Mucosa of rectum (tissue), 2 donors: ENCODE measurements at regions not wholly inside any gene's neighbourhood (a gene's known extent, or its start where the extent isn't known, plus 50 kb on each side); places are given as distances from the start of the nearest gene placed in this dataset.

Source experiments
- H3K27ac ChIP-seq, 2 donors: one replicate each; pipeline ENCODE4 v1.7.0; 2013; ENCODE audit warnings: inconsistent platforms in 2 of 2, low read depth in 2 of 2, low read length in 2 of 2
- H3K27me3 ChIP-seq, 2 donors: one replicate each; pipeline ENCODE4 v1.7.0; 2013; ENCODE audit warnings: low read length in 2 of 2; ENCODE audit not compliant: control insufficient read depth in 2 of 2, insufficient read depth in 2 of 2
- H3K36me3 ChIP-seq, 2 donors: one replicate each; pipeline ENCODE4 v1.7.0; 2013; ENCODE audit warnings: low read length in 2 of 2; ENCODE audit not compliant: control insufficient read depth in 2 of 2, insufficient read depth in 2 of 2
- H3K4me1 ChIP-seq, 2 donors: one replicate each; pipeline ENCODE4 v1.7.0; 2013; ENCODE audit warnings: low read length in 2 of 2, mild to moderate bottlenecking in 1 of 2; ENCODE audit not compliant: control insufficient read depth in 2 of 2, insufficient read depth in 2 of 2
- H3K4me3 ChIP-seq, 2 donors: one replicate each; pipeline ENCODE4 v1.7.0; 2013; ENCODE audit warnings: low read length in 2 of 2
- H3K9ac ChIP-seq, 2 donors: one replicate each; pipeline ENCODE4 v1.7.0; 2013; ENCODE audit warnings: low read length in 2 of 2, low read depth in 1 of 2, mild to moderate bottlenecking in 1 of 2
- H3K9me3 ChIP-seq, 2 donors: one replicate each; pipeline ENCODE4 v1.7.0; 2013; ENCODE audit warnings: low read length in 2 of 2; ENCODE audit not compliant: control insufficient read depth in 2 of 2
- donor health status: healthy.
- donor health status: Normal muscosa, but diverticular disease.

DNA sequence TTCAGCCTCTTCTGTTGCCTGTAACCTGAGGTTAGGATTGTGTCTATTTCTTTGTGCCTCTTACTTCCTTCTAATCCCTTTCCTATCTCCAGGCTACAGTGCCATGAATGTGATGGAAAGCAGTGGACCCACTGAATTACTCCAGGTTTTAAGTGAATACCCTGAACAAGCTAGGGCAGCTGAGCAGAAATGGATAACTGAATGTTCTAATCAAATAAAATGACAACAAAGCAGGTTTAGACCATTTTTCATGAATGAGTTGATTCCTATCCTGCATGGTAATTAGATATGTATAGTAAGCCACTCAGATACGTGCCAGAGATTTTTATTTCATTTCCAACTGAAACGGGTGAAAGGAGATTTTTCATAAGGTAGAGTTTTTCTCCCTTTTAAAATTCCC lies 127.5 kb upstream of the ZP4 start:
- Histone ChIP-seq H3K36me3 (no peaks in the 10 kb centered on the region), H3K9ac (no peak overlapping the region), H3K4me3 (no peak overlapping the region), H3K27ac (no peak overlapping the region), H3K9me3 (no peaks in the 10 kb centered on the region), H3K27me3 (no peaks in the 10 kb centered on the region), H3K4me1 (no peaks in the 10 kb centered on the region)

GRCh38 chr1:238006779-238007178 lies 116.1 kb upstream of the ZP4 start:
- no peaks in the 10 kb centered on the region for H3K4me1 ChIP-seq
- no peaks in the 10 kb centered on the region for H3K9me3 ChIP-seq
- H3K4me3 ChIP-seq = no peak overlapping the region
- H3K36me3 ChIP-seq = no peaks in the 10 kb centered on the region
- no peak overlapping the region for H3K27ac ChIP-seq
- no peak overlapping the region for H3K9ac ChIP-seq
- no peaks in the 10 kb centered on the region for H3K27me3 ChIP-seq

DNA sequence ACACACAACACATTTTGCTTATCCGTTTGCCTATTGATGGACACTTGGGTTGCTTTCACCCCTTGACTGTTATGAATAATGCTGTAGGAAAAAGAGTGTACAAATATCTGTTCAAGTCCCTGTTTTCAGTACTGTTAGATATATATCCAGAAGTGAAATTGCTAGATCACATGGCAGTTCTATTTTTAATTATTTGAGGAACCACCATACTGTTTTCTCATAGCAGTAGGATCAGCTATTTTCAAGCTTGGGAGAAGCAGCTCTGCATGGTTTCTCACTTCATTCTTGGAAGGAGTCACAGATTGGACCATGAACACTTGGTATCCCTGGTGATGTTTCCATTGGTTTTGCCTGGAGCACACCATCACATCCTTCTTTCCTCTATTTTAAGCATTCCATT lies 114.4 kb upstream of the ZP4 start:
- Histone ChIP-seq H3K4me3 (no peak overlapping the region), H3K9ac (no peak overlapping the region), H3K27ac (no peak overlapping the region), H3K9me3 (no peaks in the 10 kb centered on the region), H3K4me1 (no peaks in the 10 kb centered on the region), H3K36me3 (no peaks in the 10 kb centered on the region), H3K27me3 (no peaks in the 10 kb centered on the region)

- no peaks in the 10 kb centered on the region for H3K9me3 ChIP-seq
- H3K9ac ChIP-seq = no peak overlapping the region
- no peaks in the 10 kb centered on the region for H3K4me1 ChIP-seq
- no peaks in the 10 kb centered on the region for H3K36me3 ChIP-seq
- H3K4me3 ChIP-seq = no peak overlapping the region
- H3K27me3 ChIP-seq = no peaks in the 10 kb centered on the region
- no peak overlapping the region for H3K27ac ChIP-seq
Observed at GRCh38 chr1:238001818-238002217, 111.1 kb upstream of the ZP4 start.

- H3K9ac ChIP-seq = no peak overlapping the region
- H3K27ac ChIP-seq = no peak overlapping the region
- no peaks in the 10 kb centered on the region for H3K27me3 ChIP-seq
- H3K9me3 ChIP-seq = no peaks in the 10 kb centered on the region
- H3K4me1 ChIP-seq = no peaks in the 10 kb centered on the region
- no peaks in the 10 kb centered on the region for H3K36me3 ChIP-seq
- no peak overlapping the region for H3K4me3 ChIP-seq
Observed at GRCh38 chr1:237999426-238000052, 108.8 kb upstream of the ZP4 start.

DNA sequence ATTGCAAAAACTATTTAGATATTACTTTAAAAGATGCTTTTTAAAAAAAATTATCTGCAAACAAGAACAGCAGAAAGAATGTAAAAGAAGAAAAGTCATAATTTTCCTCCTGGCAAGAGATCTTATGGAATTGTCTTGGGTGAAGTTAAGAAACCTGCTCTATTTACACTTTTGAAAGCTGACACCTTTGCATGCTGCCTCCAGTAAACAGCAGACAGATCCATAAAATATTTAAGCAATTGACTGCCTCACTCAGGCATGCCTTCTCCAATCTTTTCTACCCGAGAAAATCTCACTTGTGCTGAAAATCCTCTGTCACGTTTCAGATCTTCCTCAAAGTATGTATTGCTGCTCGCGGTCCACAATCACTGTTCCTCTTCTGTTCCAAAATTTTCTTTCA lies 107.9 kb upstream of the ZP4 start:
- Histone ChIP-seq H3K36me3 (no peaks in the 10 kb centered on the region), H3K9me3 (no peaks in the 10 kb centered on the region), H3K4me1 (no peaks in the 10 kb centered on the region), H3K27me3 (no peaks in the 10 kb centered on the region), H3K4me3 (no peak overlapping the region), H3K9ac (no peak overlapping the region), H3K27ac (no peak overlapping the region)

DNA sequence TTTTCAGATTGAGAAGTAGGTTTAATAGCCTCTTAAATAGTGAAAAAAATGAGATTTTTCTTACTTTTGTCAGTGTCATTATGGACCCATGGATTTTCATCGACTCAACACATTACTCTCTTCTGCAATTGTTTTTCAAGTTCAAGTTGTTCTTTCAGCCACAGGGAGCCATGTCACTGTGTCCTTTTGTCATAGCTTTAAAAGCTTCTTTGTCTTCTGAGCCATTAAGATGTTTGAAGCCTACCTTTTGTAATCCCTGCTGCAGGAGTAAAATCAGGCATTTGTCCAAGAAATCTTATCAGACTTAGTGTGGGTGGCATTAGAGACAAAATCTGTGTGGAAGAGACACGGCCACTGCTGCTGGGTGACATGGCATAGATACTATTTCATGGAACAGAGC lies 92.8 kb upstream of the ZP4 start:
- Histone ChIP-seq H3K36me3 (no peaks in the 10 kb centered on the region), H3K4me3 (no peak overlapping the region), H3K9ac (no peak overlapping the region), H3K4me1 (no peaks in the 10 kb centered on the region), H3K27ac (no peak overlapping the region), H3K9me3 (no peaks in the 10 kb centered on the region), H3K27me3 (no peaks in the 10 kb centered on the region)

GRCh38 chr1:237981223-237981622 lies 90.5 kb upstream of the ZP4 start:
- no peaks in the 10 kb centered on the region for H3K27me3 ChIP-seq
- no peaks in the 10 kb centered on the region for H3K36me3 ChIP-seq
- H3K9me3 ChIP-seq = no peaks in the 10 kb centered on the region
- no peak overlapping the region for H3K4me3 ChIP-seq
- H3K9ac ChIP-seq = no peak overlapping the region
- no peaks in the 10 kb centered on the region for H3K4me1 ChIP-seq
- H3K27ac ChIP-seq = no peak overlapping the region

DNA sequence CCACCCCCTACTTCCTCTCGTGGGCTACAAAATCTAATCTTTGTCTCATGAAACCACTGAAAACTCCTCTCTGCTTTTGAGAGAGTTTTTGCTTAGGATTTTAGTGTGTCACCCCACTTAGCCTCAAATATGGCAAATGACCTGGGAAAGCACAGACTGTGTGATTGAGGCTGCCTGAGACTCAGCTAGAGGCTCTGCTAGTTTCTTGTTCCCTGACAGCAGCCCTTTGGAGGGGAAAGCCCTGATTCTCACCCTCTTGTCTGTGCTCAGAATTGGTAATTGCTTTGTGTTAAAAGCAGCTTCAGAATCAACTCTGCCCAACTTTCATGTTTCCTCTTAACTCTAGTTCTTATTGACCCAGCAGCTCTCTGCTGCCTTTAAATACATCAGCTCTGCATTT lies 85.6 kb upstream of the ZP4 start:
- Histone ChIP-seq H3K27ac (no peak overlapping the region), H3K9ac (no peak overlapping the region), H3K4me1 (no peaks in the 10 kb centered on the region), H3K27me3 (no peaks in the 10 kb centered on the region), H3K4me3 (no peak overlapping the region), H3K9me3 (no peaks in the 10 kb centered on the region), H3K36me3 (no peaks in the 10 kb centered on the region)

- Histone ChIP-seq H3K27ac (no peak overlapping the region), H3K27me3 (no peaks in the 10 kb centered on the region), H3K4me1 (no peaks in the 10 kb centered on the region), H3K36me3 (no peaks in the 10 kb centered on the region), H3K9ac (no peak overlapping the region), H3K4me3 (no peak overlapping the region), H3K9me3 (no peaks in the 10 kb centered on the region)
Observed at GRCh38 chr1:237975903-237976302, 85.2 kb upstream of the ZP4 start.

- H3K9ac ChIP-seq = no peak overlapping the region
- no peaks in the 10 kb centered on the region for H3K36me3 ChIP-seq
- no peak overlapping the region for H3K4me3 ChIP-seq
- no peaks in the 10 kb centered on the region for H3K9me3 ChIP-seq
- no peaks in the 10 kb centered on the region for H3K4me1 ChIP-seq
- H3K27me3 ChIP-seq = no peaks in the 10 kb centered on the region
- no peak overlapping the region for H3K27ac ChIP-seq
Observed at GRCh38 chr1:237975376-237975775, 84.7 kb upstream of the ZP4 start.
